ENCODE measurements at regions not wholly inside any gene's neighbourhood (a gene's known extent, or its start where the extent isn't known, plus 50 kb on each side); places are given as distances from the start of the nearest gene placed in this dataset.

- DNase-seq (ENCODE audit: low read depth in 1 of 2, low spot score in 1 of 2), result no peak
- TF ChIP-seq, protein P1, sequence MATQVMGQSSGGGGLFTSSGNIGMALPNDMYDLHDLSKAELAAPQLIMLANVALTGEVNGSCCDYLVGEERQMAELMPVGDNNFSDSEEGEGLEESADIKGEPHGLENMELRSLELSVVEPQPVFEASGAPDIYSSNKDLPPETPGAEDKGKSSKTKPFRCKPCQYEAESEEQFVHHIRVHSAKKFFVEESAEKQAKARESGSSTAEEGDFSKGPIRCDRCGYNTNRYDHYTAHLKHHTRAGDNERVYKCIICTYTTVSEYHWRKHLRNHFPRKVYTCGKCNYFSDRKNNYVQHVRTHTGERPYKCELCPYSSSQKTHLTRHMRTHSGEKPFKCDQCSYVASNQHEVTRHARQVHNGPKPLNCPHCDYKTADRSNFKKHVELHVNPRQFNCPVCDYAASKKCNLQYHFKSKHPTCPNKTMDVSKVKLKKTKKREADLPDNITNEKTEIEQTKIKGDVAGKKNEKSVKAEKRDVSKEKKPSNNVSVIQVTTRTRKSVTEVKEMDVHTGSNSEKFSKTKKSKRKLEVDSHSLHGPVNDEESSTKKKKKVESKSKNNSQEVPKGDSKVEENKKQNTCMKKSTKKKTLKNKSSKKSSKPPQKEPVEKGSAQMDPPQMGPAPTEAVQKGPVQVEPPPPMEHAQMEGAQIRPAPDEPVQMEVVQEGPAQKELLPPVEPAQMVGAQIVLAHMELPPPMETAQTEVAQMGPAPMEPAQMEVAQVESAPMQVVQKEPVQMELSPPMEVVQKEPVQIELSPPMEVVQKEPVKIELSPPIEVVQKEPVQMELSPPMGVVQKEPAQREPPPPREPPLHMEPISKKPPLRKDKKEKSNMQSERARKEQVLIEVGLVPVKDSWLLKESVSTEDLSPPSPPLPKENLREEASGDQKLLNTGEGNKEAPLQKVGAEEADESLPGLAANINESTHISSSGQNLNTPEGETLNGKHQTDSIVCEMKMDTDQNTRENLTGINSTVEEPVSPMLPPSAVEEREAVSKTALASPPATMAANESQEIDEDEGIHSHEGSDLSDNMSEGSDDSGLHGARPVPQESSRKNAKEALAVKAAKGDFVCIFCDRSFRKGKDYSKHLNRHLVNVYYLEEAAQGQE (IDR thresholded peaks at IDR 0.05; ENCODE audit: insufficient replicate concordance, low read depth), result no peak
- TF ChIP-seq, protein P2, sequence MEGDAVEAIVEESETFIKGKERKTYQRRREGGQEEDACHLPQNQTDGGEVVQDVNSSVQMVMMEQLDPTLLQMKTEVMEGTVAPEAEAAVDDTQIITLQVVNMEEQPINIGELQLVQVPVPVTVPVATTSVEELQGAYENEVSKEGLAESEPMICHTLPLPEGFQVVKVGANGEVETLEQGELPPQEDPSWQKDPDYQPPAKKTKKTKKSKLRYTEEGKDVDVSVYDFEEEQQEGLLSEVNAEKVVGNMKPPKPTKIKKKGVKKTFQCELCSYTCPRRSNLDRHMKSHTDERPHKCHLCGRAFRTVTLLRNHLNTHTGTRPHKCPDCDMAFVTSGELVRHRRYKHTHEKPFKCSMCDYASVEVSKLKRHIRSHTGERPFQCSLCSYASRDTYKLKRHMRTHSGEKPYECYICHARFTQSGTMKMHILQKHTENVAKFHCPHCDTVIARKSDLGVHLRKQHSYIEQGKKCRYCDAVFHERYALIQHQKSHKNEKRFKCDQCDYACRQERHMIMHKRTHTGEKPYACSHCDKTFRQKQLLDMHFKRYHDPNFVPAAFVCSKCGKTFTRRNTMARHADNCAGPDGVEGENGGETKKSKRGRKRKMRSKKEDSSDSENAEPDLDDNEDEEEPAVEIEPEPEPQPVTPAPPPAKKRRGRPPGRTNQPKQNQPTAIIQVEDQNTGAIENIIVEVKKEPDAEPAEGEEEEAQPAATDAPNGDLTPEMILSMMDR (IDR thresholded peaks at IDR 0.05; ENCODE audit: insufficient read depth, low read length), result no peak
- no peak for TF ChIP-seq GABPA (IDR thresholded peaks at IDR 0.05; ENCODE audit: low read depth)
- no peak for TF ChIP-seq SPI1 (IDR thresholded peaks at IDR 0.05; ENCODE audit: borderline replicate concordance, low read depth)
- no peak for TF ChIP-seq POLR2AphosphoS5 (IDR thresholded peaks at IDR 0.05; ENCODE audit: low read depth)
- H3K27ac ChIP-seq (replicated peaks), result no peak overlapping the region
- no peaks in the 10 kb centered on the region for H3K27me3 ChIP-seq (ENCODE audit: insufficient read depth, poor library complexity, severe bottlenecking)
- H3K4me3 ChIP-seq (replicated peaks; ENCODE audit: insufficient read depth, low read length), result no peak overlapping the region
Observed at GRCh38 chr18:64270121-64270520, 121.2 kb upstream of the LINC00305 start.

GRCh38 chr18:64264171-64264570 is 115.3 kb upstream of the LINC00305 start:
- DNase-seq (ENCODE audit: low read depth in 1 of 2, low spot score in 1 of 2), result no peak
- TF ChIP-seq, protein P1 (IDR thresholded peaks at IDR 0.05; ENCODE audit: insufficient replicate concordance, low read depth), result no peak
- TF ChIP-seq GABPA (IDR thresholded peaks at IDR 0.05; ENCODE audit: low read depth) (no peak), SPI1 (IDR thresholded peaks at IDR 0.05; ENCODE audit: borderline replicate concordance, low read depth) (no peak), POLR2AphosphoS5 (IDR thresholded peaks at IDR 0.05; ENCODE audit: low read depth) (no peak)
- TF ChIP-seq, protein P2 (IDR thresholded peaks at IDR 0.05; ENCODE audit: insufficient read depth, low read length), result no peak
- Histone ChIP-seq H3K4me3 (replicated peaks; ENCODE audit: insufficient read depth, low read length) (no peak overlapping the region), H3K27ac (replicated peaks) (no peak overlapping the region), H3K27me3 (ENCODE audit: insufficient read depth, poor library complexity, severe bottlenecking) (no peaks in the 10 kb centered on the region)

DNA sequence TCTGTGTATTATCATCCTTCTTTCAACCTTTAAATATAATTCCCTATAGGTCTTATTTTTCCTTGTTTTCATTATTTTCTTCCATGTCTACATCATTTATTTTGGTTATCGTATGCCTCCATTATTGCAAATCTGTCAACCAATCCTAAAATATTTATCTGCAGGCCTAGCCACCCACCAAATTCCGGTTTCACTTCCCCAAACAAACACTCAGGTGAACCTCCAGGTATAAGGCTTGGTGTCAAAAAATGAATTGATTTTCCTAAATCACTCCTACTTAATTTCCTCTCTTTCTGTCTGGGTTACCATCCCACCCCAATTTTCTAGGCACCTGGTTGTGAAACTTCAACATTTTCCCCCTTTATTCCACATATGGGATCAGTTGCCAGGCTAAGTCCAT is 111.9 kb upstream of the LINC00305 start:
- TF ChIP-seq, protein P2 (IDR thresholded peaks at IDR 0.05; ENCODE audit: insufficient read depth, low read length), result no peak
- TF ChIP-seq SPI1 (IDR thresholded peaks at IDR 0.05; ENCODE audit: borderline replicate concordance, low read depth) (no peak), GABPA (IDR thresholded peaks at IDR 0.05; ENCODE audit: low read depth) (no peak), POLR2AphosphoS5 (IDR thresholded peaks at IDR 0.05; ENCODE audit: low read depth) (no peak)
- TF ChIP-seq, protein P1 (IDR thresholded peaks at IDR 0.05; ENCODE audit: insufficient replicate concordance, low read depth), result no peak
- no peak for DNase-seq (ENCODE audit: low read depth in 1 of 2, low spot score in 1 of 2)
- H3K4me3 ChIP-seq (replicated peaks; ENCODE audit: insufficient read depth, low read length), result no peak overlapping the region
- H3K27ac ChIP-seq (replicated peaks), result no peak overlapping the region
- no peaks in the 10 kb centered on the region for H3K27me3 ChIP-seq (ENCODE audit: insufficient read depth, poor library complexity, severe bottlenecking)
